ENCODE measurements at regions not wholly inside any gene's neighbourhood (a gene's known extent, or its start where the extent isn't known, plus 50 kb on each side); places are given as distances from the start of the nearest gene placed in this dataset.

GRCh38 chr13:102452836-102453235, 51.0 kb upstream of the FGF14 start:
- no peaks in the 10 kb centered on the region for H3K36me3 ChIP-seq (ENCODE audit: control insufficient read depth in 3 of 3, insufficient read depth in 2 of 3, low read depth in 1 of 3, low read length in 3 of 3)
- 70 to 76% (median 72%) methylated on average over 2 of the region's 2 CpGs for WGBS, 3 donors
- peaks cover 0 to 3% (median 0%) of the 10 kb centered on the region in 3 donors for H3K27me3 ChIP-seq (ENCODE audit: control insufficient read depth in 3 of 3, insufficient read depth in 3 of 3, low read length in 3 of 3)
- H3K27ac ChIP-seq (ENCODE audit: low read depth in 1 of 3, low read length in 2 of 3), result no peak overlapping the region
- FAIRE-seq (no peak), DNase-seq (no peak)
- no peaks in the 10 kb centered on the region for H3K9me3 ChIP-seq (ENCODE audit: control insufficient read depth in 2 of 2, insufficient read depth in 1 of 2, low read depth in 1 of 2, low read length in 1 of 2)
- no peak overlapping the region for H3K4me3 ChIP-seq (ENCODE audit: low read depth in 1 of 3, low read length in 3 of 3)
- no peaks in the 10 kb centered on the region for H3K4me1 ChIP-seq (ENCODE audit: control insufficient read depth in 3 of 3, insufficient read depth in 2 of 3, low read depth in 1 of 3, low read length in 2 of 3)
